GM06990 (cell line): ENCODE measurements at regions not wholly inside any gene's neighbourhood (a gene's known extent, or its start where the extent isn't known, plus 50 kb on each side); places are given as distances from the start of the nearest gene placed in this dataset.

Source experiments
- DNase-seq: peaks from one replicate; pipeline ENCODE4 v3.0.0-alpha.2; 2011; ENCODE audit not compliant: insufficient read length; ENCODE audit errors: extremely low read depth
- H3K27me3 ChIP-seq: replicated peaks from 2 replicates; pipeline ENCODE4 v1.6.0; 2011; ENCODE audit warnings: low read length; ENCODE audit not compliant: control insufficient read depth, insufficient read depth
- H3K36me3 ChIP-seq: 2 replicates; pipeline ENCODE4 v1.5.1; 2011; ENCODE audit warnings: low read length; ENCODE audit not compliant: control insufficient read depth, insufficient read depth
- H3K4me3 ChIP-seq: replicated peaks from 2 replicates; pipeline ENCODE4 v1.5.1; 2011; ENCODE audit warnings: low read depth, mild to moderate bottlenecking, control low read depth, low read length
- CTCF ChIP-seq: IDR thresholded peaks from 2 replicates; pipeline ENCODE4 v1.5.1; 2011; ENCODE audit warnings: low read length, control low read depth, mild to moderate bottlenecking, inconsistent platforms; ENCODE audit not compliant: insufficient read depth, poor library complexity, severe bottlenecking

DNA sequence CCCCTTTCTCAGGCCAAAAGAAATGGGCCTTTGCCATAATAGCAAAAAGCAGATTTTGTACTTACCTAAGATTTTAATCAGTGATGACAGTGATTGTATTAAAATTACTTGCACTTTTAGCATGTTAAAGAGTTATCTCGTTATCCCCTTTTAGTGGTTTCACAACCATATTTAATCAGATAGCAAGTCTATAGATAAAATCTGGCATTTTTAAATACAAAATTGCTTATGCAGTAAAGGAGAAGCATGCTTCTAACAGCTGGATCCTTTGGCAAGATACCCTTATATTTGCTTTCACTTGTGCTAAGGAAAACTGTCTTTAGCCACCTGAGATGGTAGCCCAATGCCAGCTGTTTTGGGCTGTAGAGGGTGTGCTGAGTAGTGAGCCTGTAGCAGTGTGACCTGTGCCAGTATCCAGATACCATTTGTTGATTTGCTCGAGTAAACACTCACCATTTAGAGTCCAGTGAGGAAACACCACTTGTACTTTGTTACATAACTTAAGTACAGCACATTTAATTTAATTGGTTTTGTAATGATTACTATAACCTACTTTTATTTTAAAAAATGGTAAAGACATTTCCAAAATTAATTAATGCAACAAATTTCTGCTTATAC is 314.4 kb upstream of the ZP4 start:
- H3K4me3 ChIP-seq = no peak overlapping the region
- H3K27me3 ChIP-seq = no peaks in the 10 kb centered on the region
- no peaks in the 10 kb centered on the region for H3K36me3 ChIP-seq
- no peak for DNase-seq
- TF ChIP-seq CTCF = no peak

DNA sequence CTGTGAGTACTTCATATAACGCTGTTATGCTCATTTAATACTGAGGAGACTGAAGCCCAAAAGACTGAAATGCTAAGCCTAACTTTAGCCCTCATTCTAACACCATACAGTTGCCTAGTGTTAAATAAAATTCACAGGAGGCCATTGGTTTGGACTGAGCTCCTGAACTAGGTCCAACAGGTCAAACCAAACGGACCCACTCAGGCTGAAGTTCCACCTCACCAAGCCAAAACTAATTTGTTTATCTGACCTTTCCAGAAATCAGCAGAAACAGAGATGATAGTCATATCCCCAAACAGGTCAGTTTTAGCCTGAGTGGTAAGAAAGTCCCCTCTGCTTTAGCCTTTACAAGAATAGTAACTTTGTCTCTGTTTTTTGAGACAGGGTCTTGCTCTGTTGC is 311.3 kb upstream of the ZP4 start:
- Histone ChIP-seq H3K4me3 (no peak overlapping the region), H3K27me3 (no peaks in the 10 kb centered on the region), H3K36me3 (no peaks in the 10 kb centered on the region)
- TF ChIP-seq CTCF = no peak
- no peak for DNase-seq

DNA sequence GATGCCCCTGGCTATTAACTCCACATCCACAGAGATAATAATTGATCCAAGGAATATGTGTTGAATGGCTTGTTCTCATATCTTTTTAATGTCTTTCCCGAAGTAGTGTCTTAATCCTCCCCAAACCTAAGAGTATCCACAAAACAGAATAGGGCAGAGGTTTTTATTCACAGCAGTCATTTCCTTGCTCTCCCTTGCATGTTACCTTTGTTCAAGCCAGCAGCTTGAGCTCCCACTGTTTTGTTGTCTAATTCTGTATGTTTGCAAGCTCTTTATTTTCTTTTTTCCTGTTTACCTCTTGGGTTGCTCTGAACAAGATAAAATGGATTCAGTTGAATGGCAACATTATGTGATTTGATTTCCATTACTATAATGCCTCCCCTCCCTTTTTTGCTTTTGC is 308.6 kb upstream of the ZP4 start:
- no peak for TF ChIP-seq CTCF
- Histone ChIP-seq H3K36me3 (no peaks in the 10 kb centered on the region), H3K4me3 (no peak overlapping the region), H3K27me3 (no peaks in the 10 kb centered on the region)
- DNase-seq = no peak

DNA sequence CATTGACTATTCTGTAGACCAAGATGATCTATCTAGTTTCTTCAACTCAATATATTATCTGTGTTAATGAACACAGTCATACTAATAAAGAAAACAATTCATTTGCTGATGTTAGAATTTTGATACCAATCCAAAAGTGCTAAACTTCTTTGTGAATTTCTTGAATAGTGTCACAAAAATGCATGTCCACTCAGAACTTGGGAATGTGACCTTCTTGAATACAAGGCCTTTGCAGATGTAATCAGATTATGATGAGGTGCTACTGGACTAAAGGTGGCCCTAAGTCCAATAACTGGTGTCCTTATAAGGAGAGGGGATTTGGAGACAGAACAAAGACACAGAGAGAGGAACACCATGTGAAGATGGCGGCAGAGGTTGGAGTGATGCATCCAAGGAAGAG is 305.8 kb upstream of the ZP4 start:
- no peak for DNase-seq
- TF ChIP-seq CTCF = no peak
- Histone ChIP-seq H3K27me3 (no peaks in the 10 kb centered on the region), H3K36me3 (no peaks in the 10 kb centered on the region), H3K4me3 (no peak overlapping the region)

GRCh38 chr1:238191170-238191569 is 300.4 kb upstream of the ZP4 start:
- Histone ChIP-seq H3K27me3 (no peaks in the 10 kb centered on the region), H3K4me3 (no peak overlapping the region), H3K36me3 (no peaks in the 10 kb centered on the region)
- DNase-seq = no peak
- TF ChIP-seq CTCF = no peak

GRCh38 chr1:238187575-238187949 is 296.8 kb upstream of the ZP4 start:
- peak; percentile 6 for DNase-seq
- Histone ChIP-seq H3K27me3 (no peaks in the 10 kb centered on the region), H3K4me3 (no peak overlapping the region), H3K36me3 (no peaks in the 10 kb centered on the region)
- no peak for TF ChIP-seq CTCF
